ENCODE measurements at regions not wholly inside any gene's neighbourhood (a gene's known extent, or its start where the extent isn't known, plus 50 kb on each side); places are given as distances from the start of the nearest gene placed in this dataset.

GRCh38 chr1:181149326-181150125 lies 61.0 kb downstream of the IER5 start:
- Mint-ChIP-seq H3K4me1 (ENCODE audit: low read depth, unreplicated experiment) (peaks cover 17% of the 10 kb centered on the region), H3K27ac (ENCODE audit: unreplicated experiment) (no peak overlapping the region), H3K27me3 (ENCODE audit: unreplicated experiment) (peaks cover 14% of the 10 kb centered on the region), H3K36me3 (ENCODE audit: insufficient read depth, unreplicated experiment) (peaks cover 3% of the 10 kb centered on the region), H3K4me3 (ENCODE audit: low read depth, unreplicated experiment) (no peak overlapping the region), H3K9me3 (ENCODE audit: low read depth, unreplicated experiment) (peaks cover 12% of the 10 kb centered on the region)
- CTCF ChIA-PET: interaction anchor here (2.2 kb wide), 1 partner anchor 65 kb away, joined by 6 read pairs; no protein-coding TSS in a partner anchor
- no TSS peak for BruUV-seq (replicated peaks)
- TF ChIP-seq, protein P1, sequence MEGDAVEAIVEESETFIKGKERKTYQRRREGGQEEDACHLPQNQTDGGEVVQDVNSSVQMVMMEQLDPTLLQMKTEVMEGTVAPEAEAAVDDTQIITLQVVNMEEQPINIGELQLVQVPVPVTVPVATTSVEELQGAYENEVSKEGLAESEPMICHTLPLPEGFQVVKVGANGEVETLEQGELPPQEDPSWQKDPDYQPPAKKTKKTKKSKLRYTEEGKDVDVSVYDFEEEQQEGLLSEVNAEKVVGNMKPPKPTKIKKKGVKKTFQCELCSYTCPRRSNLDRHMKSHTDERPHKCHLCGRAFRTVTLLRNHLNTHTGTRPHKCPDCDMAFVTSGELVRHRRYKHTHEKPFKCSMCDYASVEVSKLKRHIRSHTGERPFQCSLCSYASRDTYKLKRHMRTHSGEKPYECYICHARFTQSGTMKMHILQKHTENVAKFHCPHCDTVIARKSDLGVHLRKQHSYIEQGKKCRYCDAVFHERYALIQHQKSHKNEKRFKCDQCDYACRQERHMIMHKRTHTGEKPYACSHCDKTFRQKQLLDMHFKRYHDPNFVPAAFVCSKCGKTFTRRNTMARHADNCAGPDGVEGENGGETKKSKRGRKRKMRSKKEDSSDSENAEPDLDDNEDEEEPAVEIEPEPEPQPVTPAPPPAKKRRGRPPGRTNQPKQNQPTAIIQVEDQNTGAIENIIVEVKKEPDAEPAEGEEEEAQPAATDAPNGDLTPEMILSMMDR (IDR thresholded peaks at IDR 0.05; ENCODE audit: unreplicated experiment): no peak
- no peak for DNase-seq
- intact Hi-C loops (cut with micrococcal nuclease; ENCODE audit: unreplicated experiment): no loop called here

DNA sequence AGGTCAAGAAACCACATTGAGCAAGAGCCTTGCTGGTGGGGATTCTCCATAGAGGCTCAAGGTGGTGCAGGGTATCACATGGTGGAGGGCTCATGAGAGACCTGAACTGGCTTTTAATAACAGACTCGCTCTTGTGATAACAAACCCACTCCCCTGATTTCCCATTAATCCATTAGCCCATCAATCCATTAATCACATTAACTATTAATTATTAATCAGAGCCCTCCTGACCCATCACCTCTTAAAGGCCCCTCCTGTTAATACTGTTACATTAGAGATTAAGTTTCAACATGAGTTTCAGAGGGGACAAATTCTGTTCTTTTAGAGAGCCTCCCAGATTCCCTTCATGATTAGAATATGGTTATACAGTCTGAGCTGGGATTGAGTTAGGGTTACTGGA lies 61.8 kb downstream of the IER5 start:
- peaks cover 17% of the 10 kb centered on the region for H3K4me1 Mint-ChIP-seq (ENCODE audit: low read depth, unreplicated experiment)
- CTCF ChIA-PET: no interaction called here
- no TSS peak for BruUV-seq (replicated peaks)
- DNase-seq: no peak
- H3K36me3 Mint-ChIP-seq (ENCODE audit: insufficient read depth, unreplicated experiment): peaks cover 3% of the 10 kb centered on the region
- TF ChIP-seq, protein P1 (IDR thresholded peaks at IDR 0.05; ENCODE audit: unreplicated experiment): no peak
- H3K27ac Mint-ChIP-seq (ENCODE audit: unreplicated experiment): no peak overlapping the region
- peaks cover 12% of the 10 kb centered on the region for H3K9me3 Mint-ChIP-seq (ENCODE audit: low read depth, unreplicated experiment)
- no peak overlapping the region for H3K4me3 Mint-ChIP-seq (ENCODE audit: low read depth, unreplicated experiment)
- H3K27me3 Mint-ChIP-seq (ENCODE audit: unreplicated experiment): peaks cover 8% of the 10 kb centered on the region
- intact Hi-C loops (cut with micrococcal nuclease; ENCODE audit: unreplicated experiment): no loop called here

DNA sequence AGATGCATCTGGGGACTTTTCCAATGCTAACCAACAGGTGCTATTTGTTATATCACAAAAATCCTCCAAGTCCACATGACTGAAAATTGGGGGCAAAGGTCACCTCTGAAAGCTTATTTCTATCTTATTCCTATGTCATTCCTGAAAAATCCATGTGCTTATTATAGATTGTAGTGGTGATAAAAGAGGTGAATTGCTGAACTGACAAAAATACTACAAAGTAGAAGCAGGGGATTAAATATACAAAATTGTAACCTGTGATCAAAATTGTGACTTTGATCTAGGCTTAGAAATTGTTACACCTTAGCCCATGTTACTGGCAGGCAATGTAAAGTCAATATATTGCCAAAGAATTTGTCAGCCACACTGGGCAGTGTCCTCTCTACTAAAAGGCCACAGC lies 62.3 kb downstream of the IER5 start:
- Mint-ChIP-seq H3K27me3 (ENCODE audit: unreplicated experiment) (peaks cover 3% of the 10 kb centered on the region), H3K36me3 (ENCODE audit: insufficient read depth, unreplicated experiment) (peaks cover 3% of the 10 kb centered on the region), H3K4me3 (ENCODE audit: low read depth, unreplicated experiment) (no peak overlapping the region), H3K9me3 (ENCODE audit: low read depth, unreplicated experiment) (peaks cover 8% of the 10 kb centered on the region), H3K27ac (ENCODE audit: unreplicated experiment) (no peak overlapping the region), H3K4me1 (ENCODE audit: low read depth, unreplicated experiment) (peaks cover 17% of the 10 kb centered on the region)
- intact Hi-C loops (cut with micrococcal nuclease; ENCODE audit: unreplicated experiment): no loop called here
- no peak for DNase-seq
- TF ChIP-seq, protein P1 (IDR thresholded peaks at IDR 0.05; ENCODE audit: unreplicated experiment): no peak
- BruUV-seq (replicated peaks): no TSS peak
- CTCF ChIA-PET: no interaction called here

GRCh38 chr1:181151378-181152326 lies 63.2 kb downstream of the IER5 start:
- Mint-ChIP-seq H3K4me3 (ENCODE audit: low read depth, unreplicated experiment) (no peak overlapping the region), H3K27ac (ENCODE audit: unreplicated experiment) (no peak overlapping the region), H3K9me3 (ENCODE audit: low read depth, unreplicated experiment) (no peaks in the 10 kb centered on the region), H3K27me3 (ENCODE audit: unreplicated experiment) (no peaks in the 10 kb centered on the region), H3K36me3 (ENCODE audit: insufficient read depth, unreplicated experiment) (peaks cover 3% of the 10 kb centered on the region), H3K4me1 (ENCODE audit: low read depth, unreplicated experiment) (peaks cover 17% of the 10 kb centered on the region)
- no peak for DNase-seq
- no TSS peak for BruUV-seq (replicated peaks)
- TF ChIP-seq, protein P1 (IDR thresholded peaks at IDR 0.05; ENCODE audit: unreplicated experiment): no peak
- intact Hi-C loops (cut with micrococcal nuclease; ENCODE audit: unreplicated experiment): no loop called here
- CTCF ChIA-PET: no interaction called here
